HG02759 (cell line): ENCODE measurements at regions not wholly inside any gene's neighbourhood (a gene's known extent, or its start where the extent isn't known, plus 50 kb on each side); places are given as distances from the start of the nearest gene placed in this dataset.

Experiments
- ATAC-seq: cut with Tn5 transposase; IDR thresholded peaks from one replicate; pipeline ENCODE4 v1.9.1; 2021; ENCODE audit warnings: mild to moderate bottlenecking, moderate library complexity; ENCODE audit not compliant: unreplicated experiment

- no peak for ATAC-seq
Observed at GRCh38 chr20:17819395-17820093, 119.8 kb downstream of the BANF2 start.

- no peak for ATAC-seq
Observed at GRCh38 chr20:17818187-17818586, 118.4 kb downstream of the BANF2 start.

- ATAC-seq: no peak
Observed at GRCh38 chr20:17816804-17817587, 117.2 kb downstream of the BANF2 start.

- ATAC-seq: no peak
Observed at GRCh38 chr20:17811628-17811965, 111.8 kb downstream of the BANF2 start.

GRCh38 chr20:17810847-17811627 is 111.3 kb downstream of the BANF2 start:
- no peak for ATAC-seq

- no peak for ATAC-seq
Observed at GRCh38 chr20:17810062-17810631, 110.4 kb downstream of the BANF2 start.

- no peak for ATAC-seq
Observed at GRCh38 chr20:17809362-17810061, 109.7 kb downstream of the BANF2 start.

- ATAC-seq: no peak
Observed at GRCh38 chr20:17808782-17809181, 109.0 kb downstream of the BANF2 start.

- ATAC-seq: no peak
Observed at GRCh38 chr20:17808357-17808756, 108.6 kb downstream of the BANF2 start.

GRCh38 chr20:17807651-17808050 is 107.9 kb downstream of the BANF2 start:
- ATAC-seq: no peak

- no peak for ATAC-seq
Observed at GRCh38 chr20:17806739-17807441, 107.1 kb downstream of the BANF2 start.

GRCh38 chr20:17806107-17806506 is 106.3 kb downstream of the BANF2 start:
- no peak for ATAC-seq

- ATAC-seq: no peak
Observed at GRCh38 chr20:17803765-17804164, 104.0 kb downstream of the BANF2 start.

GRCh38 chr20:17799575-17800227 is 99.9 kb downstream of the BANF2 start:
- no peak for ATAC-seq

- no peak for ATAC-seq
Observed at GRCh38 chr20:17798601-17799000, 98.8 kb downstream of the BANF2 start.

- no peak for ATAC-seq
Observed at GRCh38 chr20:17797579-17797978, 97.8 kb downstream of the BANF2 start.

GRCh38 chr20:17797161-17797560 is 97.4 kb downstream of the BANF2 start:
- no peak for ATAC-seq

- no peak for ATAC-seq
Observed at GRCh38 chr20:17796091-17796563, 96.4 kb downstream of the BANF2 start.

GRCh38 chr20:17795501-17796071 is 95.8 kb downstream of the BANF2 start:
- no peak for ATAC-seq
